Transverse colon (tissue), 4 donors: ENCODE measurements at regions not wholly inside any gene's neighbourhood (a gene's known extent, or its start where the extent isn't known, plus 50 kb on each side); places are given as distances from the start of the nearest gene placed in this dataset.

Experiments used
- CTCF ChIP-seq, 5 experiments: fragments of 200-600 bp in 3 of 5; fragments of 450-650 bp in 2 of 5; sonication (generic) in 3 of 5; IDR thresholded peaks; 1 replicate in 2 of 5; 2 replicates in 3 of 5; pipeline ENCODE4 v1.5.1; 2016 to 2017; ENCODE audit warnings: antibody characterized with exemption in 5 of 5, inconsistent platforms in 3 of 5, mild to moderate bottlenecking in 2 of 5, moderate library complexity in 1 of 5
- EP300 ChIP-seq: sonication (generic); formaldehyde crosslinking; IDR thresholded peaks from one replicate; pipeline ENCODE4 v1.6.1; 2017; ENCODE audit warnings: antibody characterized with exemption, low read depth
- POLR2A ChIP-seq: fragments of 450-650 bp; IDR thresholded peaks from one replicate; pipeline ENCODE4 v1.6.1; 2016; ENCODE audit warnings: antibody characterized with exemption, mild to moderate bottlenecking, moderate library complexity
- POLR2AphosphoS5 ChIP-seq, 3 donors: sonication (generic); formaldehyde crosslinking; IDR thresholded peaks; one replicate each; pipeline ENCODE4 v1.6.1; 2016; ENCODE audit warnings: antibody characterized with exemption in 3 of 3

- TF ChIP-seq CTCF (IDR thresholded peaks at IDR 0.05) (no peak), EP300 (no peak), POLR2A (no peak), POLR2AphosphoS5 (IDR thresholded peaks at IDR 0.05) (no peak)
These were observed 110.6 kb upstream of the RIOK3 start for GRCh38 chr18:23342506-23342905.
